ENCODE measurements at regions not wholly inside any gene's neighbourhood (a gene's known extent, or its start where the extent isn't known, plus 50 kb on each side); places are given as distances from the start of the nearest gene placed in this dataset.

DNA sequence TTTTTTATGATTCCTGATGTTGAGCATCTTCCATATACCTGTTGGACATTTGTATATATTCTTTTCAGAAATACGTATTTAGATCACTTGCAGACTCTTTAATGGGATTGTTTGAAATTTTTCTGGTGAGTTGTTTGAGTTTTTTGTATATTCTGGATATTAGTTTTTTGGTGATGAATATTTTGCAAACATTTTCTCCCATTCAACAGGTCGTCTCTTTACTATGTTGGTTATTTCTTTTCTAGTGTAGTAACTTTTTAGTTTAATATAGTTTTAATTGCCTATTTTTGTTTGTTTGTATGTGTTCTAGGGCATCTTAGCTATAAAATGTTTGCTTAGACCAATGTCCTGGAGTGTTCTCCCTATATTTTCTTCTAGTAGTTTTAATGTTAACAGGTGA, 72.7 kb downstream of the ZWINT start:
- TF ChIP-seq POLR2A (IDR thresholded peaks at IDR 0.05): no peak
- TF ChIP-seq, protein P1, sequence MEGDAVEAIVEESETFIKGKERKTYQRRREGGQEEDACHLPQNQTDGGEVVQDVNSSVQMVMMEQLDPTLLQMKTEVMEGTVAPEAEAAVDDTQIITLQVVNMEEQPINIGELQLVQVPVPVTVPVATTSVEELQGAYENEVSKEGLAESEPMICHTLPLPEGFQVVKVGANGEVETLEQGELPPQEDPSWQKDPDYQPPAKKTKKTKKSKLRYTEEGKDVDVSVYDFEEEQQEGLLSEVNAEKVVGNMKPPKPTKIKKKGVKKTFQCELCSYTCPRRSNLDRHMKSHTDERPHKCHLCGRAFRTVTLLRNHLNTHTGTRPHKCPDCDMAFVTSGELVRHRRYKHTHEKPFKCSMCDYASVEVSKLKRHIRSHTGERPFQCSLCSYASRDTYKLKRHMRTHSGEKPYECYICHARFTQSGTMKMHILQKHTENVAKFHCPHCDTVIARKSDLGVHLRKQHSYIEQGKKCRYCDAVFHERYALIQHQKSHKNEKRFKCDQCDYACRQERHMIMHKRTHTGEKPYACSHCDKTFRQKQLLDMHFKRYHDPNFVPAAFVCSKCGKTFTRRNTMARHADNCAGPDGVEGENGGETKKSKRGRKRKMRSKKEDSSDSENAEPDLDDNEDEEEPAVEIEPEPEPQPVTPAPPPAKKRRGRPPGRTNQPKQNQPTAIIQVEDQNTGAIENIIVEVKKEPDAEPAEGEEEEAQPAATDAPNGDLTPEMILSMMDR (IDR thresholded peaks at IDR 0.05): no peak
- TF ChIP-seq POLR2AphosphoS5 (IDR thresholded peaks at IDR 0.05; ENCODE audit: insufficient read depth in 1 of 2, low read depth in 1 of 2): no peak

Measured in vagina (tissue), 2 donors.